Lower lobe of right lung (tissue), 2 donors: ENCODE measurements at regions not wholly inside any gene's neighbourhood (a gene's known extent, or its start where the extent isn't known, plus 50 kb on each side); places are given as distances from the start of the nearest gene placed in this dataset.
"Not testable (repeated sequence)": the region's sequence is repeated elsewhere in the genome, so short reads cannot be mapped to it uniquely, and the experiment has no call there.

Source experiments
- ATAC-seq, 2 donors: fragments of 200-7000 bp; cut with Tn5 transposase; one replicate each; pipeline ENCODE4 v1.9.1; 2020 to 2022; ENCODE audit warnings: mild to moderate bottlenecking in 2 of 2, moderate library complexity in 2 of 2
- DNase-seq: peaks from one replicate; pipeline ENCODE4 v3.0.0-alpha.2; 2020
- H3K27ac ChIP-seq: fragments of 200-600 bp; one replicate; pipeline ENCODE4 v1.8.0; 2022
- H3K27me3 ChIP-seq: fragments of 200-600 bp; one replicate; pipeline ENCODE4 v1.8.0; 2022; ENCODE audit warnings: low read depth
- H3K36me3 ChIP-seq: fragments of 200-600 bp; one replicate; pipeline ENCODE4 v1.8.0; 2022; ENCODE audit warnings: mild to moderate bottlenecking
- H3K4me1 ChIP-seq: fragments of 200-600 bp; one replicate; pipeline ENCODE4 v1.8.0; 2022
- H3K4me3 ChIP-seq: fragments of 200-600 bp; one replicate; pipeline ENCODE4 v1.8.0; 2022; ENCODE audit warnings: mild to moderate bottlenecking
- H3K9me3 ChIP-seq: fragments of 200-600 bp; one replicate; pipeline ENCODE4 v1.8.0; 2022
- CTCF ChIP-seq: fragments of 200-600 bp; IDR thresholded peaks from one replicate; pipeline ENCODE4 v1.8.0; 2022; ENCODE audit warnings: antibody characterized with exemption, mild to moderate bottlenecking
- intact Hi-C: fragments of 100-400 bp; cut with DNase I; formaldehyde crosslinking; loops from one replicate; pipeline ENCODE4 v1.11.0; 2022
- donor health status: DM: no; HTN: yes; CAD: no; lungs with severe emphysema.

DNA sequence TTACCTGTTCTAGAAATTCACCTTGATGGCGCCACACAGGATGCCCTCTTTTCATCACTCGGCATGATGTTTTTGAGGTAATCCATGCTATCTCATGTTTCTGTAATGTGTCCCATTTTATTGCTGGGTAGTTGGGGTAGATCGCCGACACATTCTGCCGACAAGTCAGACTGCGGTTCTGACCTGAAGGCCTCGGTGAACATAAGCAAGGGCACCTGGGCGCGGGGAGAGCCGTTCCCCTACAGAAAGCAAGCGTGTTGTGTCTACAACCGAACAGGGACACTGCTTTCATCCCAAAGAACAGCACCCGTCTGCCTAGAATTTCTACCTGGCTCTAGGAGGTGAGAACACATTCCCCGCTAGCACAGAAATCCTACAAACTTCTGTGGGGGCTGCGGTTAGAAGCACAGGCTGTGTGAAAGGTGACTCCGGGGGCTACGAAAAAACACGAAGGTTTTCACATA lies 149.2 kb downstream of the PPIAL4G start:
- Histone ChIP-seq H3K4me1 (peaks cover 12% of the 10 kb centered on the region), H3K27ac (peak overlapping the region; percentile 91), H3K36me3 (no peaks in the 10 kb centered on the region), H3K9me3 (no peaks in the 10 kb centered on the region), H3K27me3 (peaks cover 10% of the 10 kb centered on the region), H3K4me3 (peak overlapping the region; percentile 58)
- no peak for TF ChIP-seq CTCF
- intact Hi-C loops, result no loop called here
- ATAC-seq (no peak), DNase-seq (no peak)

DNA sequence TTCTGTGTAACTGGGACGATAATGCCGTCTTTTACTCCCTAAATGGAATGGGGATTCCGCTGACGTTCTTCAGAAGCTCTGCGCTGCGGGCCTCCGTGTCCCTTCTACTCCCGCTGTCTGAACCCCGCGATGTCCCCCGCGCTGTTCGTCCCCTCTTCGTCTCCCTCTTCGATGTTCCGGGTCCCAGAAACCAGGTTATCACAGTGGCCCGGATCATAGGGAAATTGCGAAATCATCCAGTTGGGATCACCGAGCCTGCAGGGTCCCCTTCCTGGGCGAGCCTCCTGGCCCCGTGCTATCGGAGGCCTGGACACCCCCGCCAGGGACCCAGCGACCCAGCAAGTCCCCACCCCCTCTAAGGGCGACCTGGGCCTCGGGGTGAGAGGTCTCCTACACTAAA lies 154.2 kb downstream of the PPIAL4G start:
- H3K4me3 ChIP-seq, result no peak overlapping the region
- no peak overlapping the region for H3K27ac ChIP-seq
- DNase-seq, result no peak
- intact Hi-C loops, result no loop called here
- peaks cover 5% of the 10 kb centered on the region for H3K4me1 ChIP-seq
- H3K9me3 ChIP-seq, result no peaks in the 10 kb centered on the region
- no peak for TF ChIP-seq CTCF
- peaks cover 15% of the 10 kb centered on the region for H3K27me3 ChIP-seq
- ATAC-seq, result no peak
- no peaks in the 10 kb centered on the region for H3K36me3 ChIP-seq

DNA sequence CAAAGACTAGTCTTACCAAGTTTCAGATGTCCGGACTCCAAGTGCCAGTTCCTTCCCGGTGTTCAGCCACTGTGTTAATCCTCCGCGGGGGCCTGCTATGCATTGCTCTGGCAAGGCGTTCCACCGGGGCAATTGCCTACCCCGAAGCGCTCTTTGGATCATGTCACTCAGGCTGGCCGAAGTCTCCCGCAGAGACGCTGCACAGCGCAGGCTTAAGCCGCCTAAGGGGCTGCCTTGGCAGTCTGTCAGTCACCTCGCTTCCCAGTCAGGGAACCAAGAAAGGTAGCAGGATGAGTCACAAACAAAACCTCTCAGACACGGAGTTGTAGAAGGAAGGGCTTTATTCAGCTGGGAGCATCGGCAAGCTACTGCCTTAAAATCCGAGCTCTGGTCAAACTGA lies 158.1 kb downstream of the PPIAL4G start:
- H3K4me1 ChIP-seq, H3K9me3 ChIP-seq, H3K27ac ChIP-seq, H3K4me3 ChIP-seq, ATAC-seq, intact Hi-C loops, DNase-seq, H3K36me3 ChIP-seq: not testable (repeated sequence)
- H3K27me3 ChIP-seq, result peaks cover 15% of the 10 kb centered on the region

DNA sequence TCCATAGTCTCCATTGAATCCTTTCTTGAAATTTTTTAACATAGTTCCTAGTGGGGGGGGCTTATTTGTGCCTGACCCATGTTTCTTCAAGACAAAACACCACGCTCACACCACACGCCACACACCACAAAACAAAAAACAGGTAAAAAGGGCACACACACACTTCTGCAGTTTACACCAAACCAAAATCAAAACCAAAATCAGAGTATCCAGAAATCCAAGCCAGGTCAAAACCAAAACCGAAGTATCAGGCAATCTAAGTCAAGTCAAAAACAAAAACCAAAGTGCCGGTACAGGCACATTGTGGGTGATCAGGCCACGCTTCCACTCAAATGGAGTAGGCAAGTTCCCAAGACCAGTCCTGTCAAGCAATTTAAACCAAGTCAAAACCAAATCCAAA lies 158.6 kb downstream of the PPIAL4G start:
- H3K9me3 ChIP-seq, H3K4me3 ChIP-seq, intact Hi-C loops, DNase-seq, H3K4me1 ChIP-seq, H3K27ac ChIP-seq, H3K36me3 ChIP-seq, ATAC-seq: not testable (repeated sequence)
- peaks cover 11% of the 10 kb centered on the region for H3K27me3 ChIP-seq

DNA sequence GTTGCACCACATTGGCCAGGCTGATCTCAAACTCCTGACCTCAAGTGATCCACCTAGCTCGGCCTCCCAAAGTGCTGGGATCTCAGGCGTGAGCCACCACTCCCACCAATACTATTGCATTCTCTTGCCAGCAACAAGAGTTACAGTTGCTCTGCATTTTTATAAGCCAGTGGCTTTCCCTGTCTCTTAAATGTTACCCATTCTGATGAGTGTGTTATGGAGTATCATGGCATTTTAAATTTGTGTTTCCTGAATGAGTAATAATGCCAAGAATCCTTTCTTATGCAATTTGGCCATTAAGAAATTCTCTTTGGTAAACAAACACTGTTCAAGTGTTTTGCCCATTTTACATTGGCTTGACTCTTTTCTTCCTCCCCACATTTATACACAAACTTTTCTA lies 163.0 kb downstream of the PPIAL4G start:
- H3K9me3 ChIP-seq, H3K27ac ChIP-seq, H3K4me1 ChIP-seq, intact Hi-C loops, ATAC-seq, H3K4me3 ChIP-seq, DNase-seq, H3K36me3 ChIP-seq: not testable (repeated sequence)
- H3K27me3 ChIP-seq, result peaks cover 24% of the 10 kb centered on the region

DNA sequence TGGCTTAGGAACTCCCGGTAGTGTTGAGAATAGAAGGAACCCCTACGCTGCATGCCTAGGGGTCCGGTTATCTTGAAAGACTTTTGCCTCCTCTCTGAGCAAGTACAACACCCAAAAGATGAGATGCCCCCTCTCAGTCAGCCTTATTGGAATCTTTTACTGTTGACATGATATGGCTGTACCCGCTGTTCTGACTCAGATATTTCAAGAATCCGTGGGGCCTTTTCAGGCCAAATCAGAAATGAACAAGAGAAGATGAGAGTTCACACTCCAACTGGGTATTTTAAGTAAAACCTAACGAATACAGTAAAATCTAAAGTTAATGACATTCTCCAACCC lies 164.2 kb downstream of the PPIAL4G start:
- peak overlapping the region; percentile 75 for H3K27ac ChIP-seq
- H3K9me3 ChIP-seq, result no peaks in the 10 kb centered on the region
- no peak for DNase-seq
- TF ChIP-seq CTCF, result no peak
- peak overlapping the region; percentile 46 for H3K4me3 ChIP-seq
- ATAC-seq, result no peak
- H3K27me3 ChIP-seq, result peaks cover 24% of the 10 kb centered on the region
- H3K4me1 ChIP-seq, result no peaks in the 10 kb centered on the region
- H3K36me3 ChIP-seq, result no peaks in the 10 kb centered on the region
- intact Hi-C loops, result no loop called here

DNA sequence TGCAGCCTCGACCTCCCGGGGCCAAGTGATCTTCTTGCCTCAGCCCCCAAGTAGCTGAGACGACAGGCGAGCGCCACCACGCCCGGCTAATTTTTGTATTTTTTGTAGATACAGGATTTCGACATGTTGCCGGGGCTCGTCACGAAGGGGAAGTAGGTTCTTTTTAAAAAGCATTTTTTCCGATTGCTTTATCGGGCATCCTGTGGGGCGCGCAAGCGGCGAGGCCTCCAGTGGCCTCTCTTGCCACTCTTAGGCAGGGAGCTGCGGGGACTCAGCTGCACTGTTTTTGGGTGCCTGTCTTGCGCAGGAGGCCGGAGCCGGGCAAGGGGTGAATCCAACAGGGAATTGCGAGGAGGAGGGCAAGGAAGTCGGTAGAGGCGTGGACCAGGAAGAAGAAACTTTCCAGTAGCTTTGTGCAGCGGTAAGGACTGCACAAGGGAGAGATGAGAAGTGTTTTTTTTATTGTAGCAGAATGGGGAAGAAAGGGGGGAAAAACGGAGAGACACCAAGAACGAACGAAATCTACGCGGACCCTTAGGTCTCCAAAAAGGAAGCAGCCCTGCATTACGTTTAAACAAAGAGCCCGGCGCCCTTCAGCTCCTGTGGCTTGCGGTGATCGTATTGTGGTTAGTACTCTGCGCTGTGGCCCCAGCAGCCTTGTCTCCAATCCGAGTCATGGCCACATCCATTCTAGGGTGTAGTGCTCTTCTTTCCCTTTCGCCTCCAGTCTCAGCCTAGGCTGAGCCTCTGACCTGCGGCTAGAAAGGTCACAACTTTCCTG lies 164.8 kb downstream of the PPIAL4G start:
- no peaks in the 10 kb centered on the region for H3K9me3 ChIP-seq
- no peaks in the 10 kb centered on the region for H3K4me1 ChIP-seq
- H3K27ac ChIP-seq, result peak overlapping the region; percentile 75
- intact Hi-C loops, result no loop called here
- TF ChIP-seq CTCF, result no peak
- no peaks in the 10 kb centered on the region for H3K36me3 ChIP-seq
- ATAC-seq (peak; percentile 66 to 75), DNase-seq (peak; percentile 73)
- H3K4me3 ChIP-seq, result peak overlapping the region; percentile 46
- peaks cover 24% of the 10 kb centered on the region for H3K27me3 ChIP-seq
